LNCAP (cell line): ENCODE measurements at regions not wholly inside any gene's neighbourhood (a gene's known extent, or its start where the extent isn't known, plus 50 kb on each side); places are given as distances from the start of the nearest gene placed in this dataset.
A peak's percentile ranks its signal among the peaks of the same experiment; 100 is the strongest.

Experiments
- CTCF ChIP-seq: fragments of 450-650 bp; IDR thresholded peaks from 2 replicates; pipeline ENCODE4 v1.5.1; 2017; ENCODE audit warnings: mild to moderate bottlenecking

- no peak for TF ChIP-seq CTCF
Measured at GRCh38 chr2:196466581-196466980, 172.9 kb upstream of the CCDC150 start.

- peak; percentile 18; the same call in 1 of the 2 replicates for TF ChIP-seq CTCF
Measured at GRCh38 chr2:196468394-196468793, 171.1 kb upstream of the CCDC150 start.

GRCh38 chr2:196473617-196474016 lies 165.9 kb upstream of the CCDC150 start:
- no peak for TF ChIP-seq CTCF

DNA sequence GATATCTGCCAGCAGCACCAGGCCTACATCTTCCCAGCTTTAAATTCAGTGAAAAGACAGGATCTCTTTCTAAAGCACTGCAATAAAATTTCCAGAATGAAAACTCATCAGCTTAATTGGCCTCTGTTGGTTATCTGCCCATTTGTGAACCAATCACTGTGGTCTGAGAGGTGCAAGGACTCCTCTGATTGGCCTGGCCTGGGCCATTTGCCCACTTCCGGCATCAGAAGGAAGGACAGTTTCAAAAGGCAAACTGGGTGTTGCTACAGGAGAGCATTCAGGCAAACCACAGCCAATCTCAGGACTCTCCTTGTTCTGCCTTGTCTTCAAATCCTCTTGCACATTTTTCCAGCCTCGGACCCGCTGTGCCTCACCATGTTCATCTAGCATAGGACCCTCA lies 163.9 kb upstream of the CCDC150 start:
- TF ChIP-seq CTCF: no peak

- TF ChIP-seq CTCF: no peak
Measured at GRCh38 chr2:196478588-196478987, 160.9 kb upstream of the CCDC150 start.

DNA sequence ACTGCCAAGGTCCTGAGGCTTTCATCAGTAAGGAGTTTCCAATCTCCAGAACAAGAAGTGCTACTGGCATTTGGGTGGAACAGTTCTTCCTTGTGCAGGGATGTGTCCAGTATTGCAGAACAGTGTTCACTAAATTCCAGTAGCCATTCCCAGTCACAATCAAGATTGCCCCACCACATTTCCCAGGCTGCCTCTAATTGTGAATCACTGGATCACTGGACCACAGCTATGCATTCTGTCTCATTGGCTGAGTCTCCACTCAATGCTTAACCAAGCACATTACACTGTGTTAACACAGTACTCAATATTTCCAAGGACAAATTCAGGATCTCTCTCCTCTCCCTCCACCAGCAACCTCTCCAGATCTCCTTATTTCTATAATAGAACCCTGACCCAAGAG lies 160.2 kb upstream of the CCDC150 start:
- TF ChIP-seq CTCF: no peak

DNA sequence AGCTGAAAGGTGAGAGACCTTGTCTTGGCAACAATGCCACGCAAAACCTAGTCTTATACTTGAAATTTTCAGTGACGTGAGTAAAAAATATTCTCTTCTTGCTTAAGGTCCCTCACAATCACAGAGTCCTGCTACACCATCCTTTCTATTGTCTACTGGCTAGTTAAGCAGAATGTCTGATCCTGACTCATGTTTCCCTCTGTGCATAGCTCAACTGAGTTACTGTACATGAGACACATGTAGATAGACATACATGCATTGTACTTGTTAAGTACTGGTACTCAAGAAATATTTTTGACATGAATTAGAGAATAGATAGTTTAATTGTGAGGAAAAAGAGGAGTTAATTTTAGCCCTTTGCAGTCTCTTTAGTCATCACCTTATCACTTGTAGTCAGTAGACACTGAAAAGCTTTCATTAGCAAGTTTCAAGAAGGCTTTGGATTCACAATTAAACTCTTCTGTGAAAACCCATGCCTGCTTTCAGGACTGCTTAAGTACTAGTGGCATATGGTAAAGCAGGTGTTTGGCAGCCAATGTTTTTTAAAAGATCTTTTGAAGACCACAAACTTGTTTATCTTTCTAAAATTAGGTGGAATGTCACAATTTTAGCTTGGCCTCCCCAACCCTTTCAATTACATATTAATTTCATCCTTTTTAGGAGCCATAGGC lies 158.7 kb upstream of the CCDC150 start:
- no peak for TF ChIP-seq CTCF

- TF ChIP-seq CTCF: no peak
Measured at GRCh38 chr2:196481324-196481697, 158.2 kb upstream of the CCDC150 start.
